SU-DHL-6 (cell line): ENCODE measurements at regions not wholly inside any gene's neighbourhood (a gene's known extent, or its start where the extent isn't known, plus 50 kb on each side); places are given as distances from the start of the nearest gene placed in this dataset.

Source experiments
- H2AFZ ChIP-seq: fragments of 200-600 bp; sonication (generic); 2 replicates; pipeline ENCODE4 v1.6.1; 2014; ENCODE audit warnings: low read depth, mild to moderate bottlenecking, moderate library complexity, mixed read lengths, antibody characterized with exemption, low read length; ENCODE audit not compliant: severe bottlenecking
- H3F3A ChIP-seq: fragments of 200-600 bp; shearing (Covaris generic); 2 replicates; pipeline ENCODE4 v1.6.0; 2016; ENCODE audit warnings: antibody characterized with exemption, mild to moderate bottlenecking; ENCODE audit not compliant: insufficient read depth
- H3K27ac ChIP-seq: fragments of 200-600 bp; sonication (generic); 2 replicates; pipeline ENCODE4 v1.5.1; 2016; ENCODE audit warnings: low read depth, mild to moderate bottlenecking, low read length, moderate library complexity, mixed read lengths
- H3K27me3 ChIP-seq: fragments of 200-600 bp; sonication (generic), shearing (Covaris generic); 2 replicates; pipeline ENCODE4 v1.6.0; 2014; ENCODE audit warnings: mild to moderate bottlenecking, low read length
- H3K36me3 ChIP-seq: fragments of 200-600 bp; sonication (generic); 2 replicates; pipeline ENCODE4 v1.6.1; 2014; ENCODE audit warnings: mild to moderate bottlenecking, low read length, mixed read lengths
- H3K4me2 ChIP-seq: fragments of 300-600, 200-600 bp; shearing (Covaris generic), sonication (generic); 2 replicates; pipeline ENCODE4 v1.6.0; 2014; ENCODE audit warnings: low read length, low read depth, mild to moderate bottlenecking; ENCODE audit not compliant: poor library complexity, severe bottlenecking
- H3K4me3 ChIP-seq: fragments of 200-600 bp; sonication (generic); 2 replicates; pipeline ENCODE4 v1.5.1; 2014; ENCODE audit warnings: antibody characterized with exemption, low read length, mild to moderate bottlenecking, mixed read lengths; ENCODE audit not compliant: insufficient read depth, poor library complexity, severe bottlenecking
- H3K79me2 ChIP-seq: fragments of 200-600 bp; sonication (generic); 2 replicates; pipeline ENCODE4 v1.6.1; 2014; ENCODE audit warnings: mild to moderate bottlenecking, low read length, moderate library complexity; ENCODE audit not compliant: insufficient read depth
- H3K9ac ChIP-seq: fragments of 200-600 bp; sonication (generic); 2 replicates; pipeline ENCODE4 v1.7.0; 2014; ENCODE audit warnings: mild to moderate bottlenecking, low read length
- H3K9me2 ChIP-seq: fragments of 200-600 bp; sonication (generic); replicated peaks from 2 replicates; pipeline ENCODE4 v1.6.1; 2014; ENCODE audit warnings: low read length; ENCODE audit not compliant: insufficient read depth
- H3K9me3 ChIP-seq: fragments of 200-600 bp; sonication (generic); 2 replicates; pipeline ENCODE4 v1.6.1; 2014; ENCODE audit warnings: low read length, mixed read lengths; ENCODE audit not compliant: insufficient read depth
- H4K20me1 ChIP-seq: fragments of 200-600 bp; sonication (generic); 2 replicates; pipeline ENCODE4 v1.6.1; 2014; ENCODE audit warnings: low read depth, mild to moderate bottlenecking, antibody characterized with exemption, low read length, moderate library complexity, mixed read lengths
- CTCF ChIP-seq: fragments of 200-600 bp; sonication (generic); IDR thresholded peaks from one replicate; pipeline ENCODE4 v1.5.1; 2017; ENCODE audit warnings: antibody characterized with exemption, mild to moderate bottlenecking, low read length, moderate library complexity; ENCODE audit not compliant: insufficient read depth, poor library complexity, severe bottlenecking
- EZH2phosphoT487 ChIP-seq: fragments of 200-600 bp; sonication (generic), shearing (Covaris generic); conservative IDR thresholded peaks from 2 replicates; pipeline ENCODE4 v1.6.1; 2018; ENCODE audit warnings: mild to moderate bottlenecking, antibody characterized with exemption, low read length, moderate library complexity, mixed read lengths

GRCh38 chr19:13597640-13598039 is 91.4 kb upstream of the CACNA1A start:
- no peak overlapping the region for H3K27ac ChIP-seq
- H3K9ac ChIP-seq: no peak overlapping the region
- H3K9me2 ChIP-seq: no peaks in the 10 kb centered on the region
- no peaks in the 10 kb centered on the region for H3K36me3 ChIP-seq
- no peak overlapping the region for H2AFZ ChIP-seq
- H3K4me3 ChIP-seq: no peak overlapping the region
- TF ChIP-seq EZH2phosphoT487 (no peak), CTCF (peak; percentile 18)
- H3K4me2 ChIP-seq: no peak overlapping the region
- no peaks in the 10 kb centered on the region for H4K20me1 ChIP-seq
- H3K9me3 ChIP-seq: no peaks in the 10 kb centered on the region
- H3K27me3 ChIP-seq: no peaks in the 10 kb centered on the region
- H3K79me2 ChIP-seq: no peaks in the 10 kb centered on the region
- H3F3A ChIP-seq: no peaks in the 10 kb centered on the region

GRCh38 chr19:13588957-13589833 is 82.9 kb upstream of the CACNA1A start:
- Histone ChIP-seq H3K9me2 (no peaks in the 10 kb centered on the region), H3K4me3 (no peak overlapping the region), H3F3A (no peaks in the 10 kb centered on the region), H3K79me2 (no peaks in the 10 kb centered on the region), H3K27ac (no peak overlapping the region), H3K36me3 (no peaks in the 10 kb centered on the region), H3K27me3 (no peaks in the 10 kb centered on the region), H3K9ac (no peak overlapping the region), H2AFZ (no peak overlapping the region), H3K4me2 (no peak overlapping the region), H3K9me3 (no peaks in the 10 kb centered on the region), H4K20me1 (no peaks in the 10 kb centered on the region)
- TF ChIP-seq EZH2phosphoT487 (no peak), CTCF (peak; percentile 90)

- no peaks in the 10 kb centered on the region for H3F3A ChIP-seq
- H3K27me3 ChIP-seq: no peaks in the 10 kb centered on the region
- H3K9me3 ChIP-seq: no peaks in the 10 kb centered on the region
- no peaks in the 10 kb centered on the region for H3K36me3 ChIP-seq
- H3K4me2 ChIP-seq: no peak overlapping the region
- H3K4me3 ChIP-seq: no peak overlapping the region
- H3K9me2 ChIP-seq: no peaks in the 10 kb centered on the region
- no peak overlapping the region for H2AFZ ChIP-seq
- H3K9ac ChIP-seq: no peak overlapping the region
- no peaks in the 10 kb centered on the region for H3K79me2 ChIP-seq
- no peak for TF ChIP-seq CTCF
- TF ChIP-seq EZH2phosphoT487: no peak
- no peaks in the 10 kb centered on the region for H4K20me1 ChIP-seq
- no peak overlapping the region for H3K27ac ChIP-seq
These were observed 79.2 kb upstream of the CACNA1A start for GRCh38 chr19:13585512-13585911.
